ENCODE measurements at regions not wholly inside any gene's neighbourhood (a gene's known extent, or its start where the extent isn't known, plus 50 kb on each side); places are given as distances from the start of the nearest gene placed in this dataset.

DNA sequence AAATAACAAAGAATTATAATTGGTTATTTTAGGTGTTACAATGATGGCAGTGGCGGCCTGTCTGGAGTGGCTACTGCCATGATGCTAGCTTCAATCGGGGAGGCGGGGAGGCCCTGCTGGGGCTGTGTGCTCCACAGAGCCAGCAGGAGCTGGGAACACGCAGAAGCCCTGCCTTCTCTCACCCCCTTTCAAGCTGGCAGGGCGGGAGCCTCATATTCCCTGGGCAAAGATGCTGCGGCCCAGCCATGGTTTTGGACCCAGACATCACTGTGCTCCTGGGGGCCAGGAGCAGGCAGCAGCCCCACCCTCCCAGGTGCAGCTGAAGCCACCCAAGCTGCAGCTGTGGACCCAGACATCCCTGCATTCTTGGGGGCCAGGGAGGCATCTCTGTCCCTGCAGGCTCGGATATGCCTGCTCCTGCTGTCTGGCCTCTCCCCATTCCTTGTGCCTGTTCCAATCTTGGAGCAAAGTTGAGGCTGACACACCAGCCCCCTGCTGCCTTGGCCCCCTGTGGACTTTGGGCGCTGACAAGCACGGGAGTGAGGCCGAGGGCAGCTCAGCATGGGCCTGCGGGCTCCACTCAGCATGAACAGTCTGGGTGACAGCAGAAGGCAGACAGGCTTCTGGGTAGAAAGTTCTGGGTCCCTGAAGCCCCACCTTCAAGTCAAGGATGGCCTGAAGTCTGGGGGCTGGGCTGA lies 263.1 kb upstream of the HTR2A start:
- no peaks in the 10 kb centered on the region for H3K4me1 ChIP-seq (ENCODE audit: control insufficient read depth, insufficient read depth, low read length)
- no peaks in the 10 kb centered on the region for H3K36me3 ChIP-seq (ENCODE audit: control insufficient read depth, insufficient read depth, low read length)
- no peaks in the 10 kb centered on the region for H3K27me3 ChIP-seq (ENCODE audit: control insufficient read depth, insufficient read depth, low read length)
- no peak overlapping the region for H3K27ac ChIP-seq (ENCODE audit: low read depth, low read length)
- H3K9me3 ChIP-seq (ENCODE audit: control insufficient read depth, insufficient read depth, low read length) = no peaks in the 10 kb centered on the region
- DNase-seq (ENCODE audit: low read depth in 4 of 6, low spot score in 6 of 6) = no peak
- 88% methylated on average over 11 of the region's 11 CpGs for WGBS (ENCODE audit: insufficient coverage)
- no peak overlapping the region for H3K4me3 ChIP-seq (ENCODE audit: low read depth, low read length)

DNA sequence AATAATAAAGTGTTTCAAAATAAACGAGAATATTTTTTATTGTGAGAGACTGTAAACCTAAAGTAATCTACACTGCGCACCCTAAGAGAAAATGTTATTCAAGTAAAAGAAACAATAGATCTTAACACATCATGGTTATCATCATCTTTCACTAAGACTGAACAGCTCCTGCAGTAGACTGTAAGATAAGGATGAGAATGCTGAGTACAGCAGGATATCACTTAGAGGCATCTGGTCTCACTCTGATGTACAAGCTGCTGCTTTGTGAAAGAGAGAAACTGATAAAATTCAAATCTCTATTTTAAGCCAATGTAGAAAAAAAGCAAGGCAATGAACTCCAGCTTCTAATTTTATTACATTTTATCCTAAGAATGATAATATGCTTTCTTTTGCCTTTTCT lies 261.7 kb upstream of the HTR2A start:
- H3K4me1 ChIP-seq (ENCODE audit: control insufficient read depth, insufficient read depth, low read length) = no peaks in the 10 kb centered on the region
- no peak overlapping the region for H3K4me3 ChIP-seq (ENCODE audit: low read depth, low read length)
- no peaks in the 10 kb centered on the region for H3K9me3 ChIP-seq (ENCODE audit: control insufficient read depth, insufficient read depth, low read length)
- DNase-seq (ENCODE audit: low read depth in 4 of 6, low spot score in 6 of 6) = peak in 2 of 6 donors; percentile 36 to 57
- no peaks in the 10 kb centered on the region for H3K27me3 ChIP-seq (ENCODE audit: control insufficient read depth, insufficient read depth, low read length)
- WGBS (ENCODE audit: insufficient coverage) = no CpG with 5 or more reads among the region's 2 CpGs
- no peaks in the 10 kb centered on the region for H3K36me3 ChIP-seq (ENCODE audit: control insufficient read depth, insufficient read depth, low read length)
- no peak overlapping the region for H3K27ac ChIP-seq (ENCODE audit: low read depth, low read length)

DNA sequence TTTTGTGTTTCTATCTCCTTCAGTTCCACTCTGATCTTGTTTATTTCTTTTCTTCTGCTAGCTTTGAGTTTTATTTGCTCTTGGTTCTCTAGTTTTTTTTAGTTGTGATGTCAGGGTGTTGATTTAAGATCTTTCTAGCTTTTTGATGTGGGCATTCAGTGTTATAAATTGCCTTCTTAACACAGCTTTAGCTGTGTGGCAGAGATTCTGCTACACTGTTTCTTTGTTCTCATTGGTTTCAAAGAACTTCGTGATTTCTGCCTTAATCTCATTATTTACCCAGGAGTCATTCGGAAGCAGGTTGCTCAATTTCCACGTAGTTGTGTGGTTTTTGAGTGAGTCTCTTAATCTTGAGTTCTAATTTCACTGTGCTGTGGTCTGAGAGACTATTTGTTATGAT lies 251.7 kb upstream of the HTR2A start:
- 0% methylated on average over 1 of the region's 3 CpGs for WGBS (ENCODE audit: insufficient coverage)
- no peaks in the 10 kb centered on the region for H3K9me3 ChIP-seq (ENCODE audit: control insufficient read depth, insufficient read depth, low read length)
- no peaks in the 10 kb centered on the region for H3K27me3 ChIP-seq (ENCODE audit: control insufficient read depth, insufficient read depth, low read length)
- no peak overlapping the region for H3K4me3 ChIP-seq (ENCODE audit: low read depth, low read length)
- H3K36me3 ChIP-seq (ENCODE audit: control insufficient read depth, insufficient read depth, low read length) = no peaks in the 10 kb centered on the region
- no peak overlapping the region for H3K27ac ChIP-seq (ENCODE audit: low read depth, low read length)
- DNase-seq (ENCODE audit: low read depth in 4 of 6, low spot score in 6 of 6) = no peak
- H3K4me1 ChIP-seq (ENCODE audit: control insufficient read depth, insufficient read depth, low read length) = no peaks in the 10 kb centered on the region

DNA sequence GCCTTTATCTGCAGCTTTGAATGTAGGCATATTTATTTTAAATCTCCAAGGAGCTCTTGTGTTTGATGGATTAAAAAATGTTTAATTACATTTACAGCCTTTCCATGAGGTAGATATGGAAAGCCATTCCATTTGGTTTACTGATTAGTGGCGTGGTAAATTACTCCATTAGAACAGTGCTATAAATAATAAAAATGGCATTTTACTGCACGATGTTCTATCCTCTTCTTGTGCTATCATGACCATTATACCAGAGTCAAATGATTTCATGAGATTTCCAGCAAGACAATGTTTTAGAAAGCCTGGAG lies 250.9 kb upstream of the HTR2A start:
- H3K9me3 ChIP-seq (ENCODE audit: control insufficient read depth, insufficient read depth, low read length) = no peaks in the 10 kb centered on the region
- no peak overlapping the region for H3K27ac ChIP-seq (ENCODE audit: low read depth, low read length)
- no peak overlapping the region for H3K4me3 ChIP-seq (ENCODE audit: low read depth, low read length)
- peak in 1 of 6 donors; percentile 62 for DNase-seq (ENCODE audit: low read depth in 4 of 6, low spot score in 6 of 6)
- no CpG with 5 or more reads among the region's 2 CpGs for WGBS (ENCODE audit: insufficient coverage)
- H3K36me3 ChIP-seq (ENCODE audit: control insufficient read depth, insufficient read depth, low read length) = no peaks in the 10 kb centered on the region
- no peaks in the 10 kb centered on the region for H3K27me3 ChIP-seq (ENCODE audit: control insufficient read depth, insufficient read depth, low read length)
- H3K4me1 ChIP-seq (ENCODE audit: control insufficient read depth, insufficient read depth, low read length) = no peaks in the 10 kb centered on the region

DNA sequence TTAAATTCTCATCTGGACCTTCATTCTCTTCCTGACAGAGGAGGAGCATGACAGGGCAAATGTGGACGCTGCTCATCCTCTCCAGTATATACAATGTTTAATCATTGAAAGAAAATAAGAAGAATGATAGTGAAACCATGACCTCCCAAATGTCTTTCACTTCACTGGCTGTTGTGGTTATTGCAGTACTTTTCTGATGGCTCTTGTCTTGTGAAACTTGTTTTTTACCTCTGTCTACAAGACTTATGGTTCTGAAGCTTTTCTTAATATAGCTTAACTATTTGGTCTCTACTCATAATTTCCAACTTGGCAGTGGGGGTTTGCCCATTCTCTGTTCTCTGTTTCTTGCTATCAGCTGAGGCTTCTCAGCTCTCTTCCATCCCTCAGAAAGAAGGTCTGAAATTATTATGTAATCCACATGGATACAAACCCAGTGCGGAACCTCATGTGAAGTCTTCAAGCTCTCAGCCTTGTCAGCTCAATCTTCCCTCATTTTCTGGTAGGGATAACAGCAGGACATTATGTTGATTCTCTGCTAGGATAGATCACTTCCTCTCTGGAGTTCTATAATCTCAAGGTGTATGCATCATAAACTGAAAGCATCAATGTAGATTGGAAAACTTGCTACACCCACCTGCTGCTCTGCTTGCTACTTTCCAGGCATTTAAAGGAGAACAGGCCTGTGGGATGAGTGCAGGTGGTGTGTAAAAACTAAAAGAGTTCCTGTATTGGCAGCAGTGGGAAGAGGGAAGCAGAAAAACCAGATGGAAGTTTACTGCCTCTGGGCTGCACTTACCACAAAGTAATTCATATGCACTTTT lies 250.3 kb upstream of the HTR2A start:
- Histone ChIP-seq H3K4me1 (ENCODE audit: control insufficient read depth, insufficient read depth, low read length) (no peaks in the 10 kb centered on the region), H3K4me3 (ENCODE audit: low read depth, low read length) (no peak overlapping the region), H3K27ac (ENCODE audit: low read depth, low read length) (no peak overlapping the region), H3K27me3 (ENCODE audit: control insufficient read depth, insufficient read depth, low read length) (no peaks in the 10 kb centered on the region), H3K36me3 (ENCODE audit: control insufficient read depth, insufficient read depth, low read length) (no peaks in the 10 kb centered on the region), H3K9me3 (ENCODE audit: control insufficient read depth, insufficient read depth, low read length) (no peaks in the 10 kb centered on the region)
- DNase-seq (ENCODE audit: low read depth in 4 of 6, low spot score in 6 of 6) = no peak
- WGBS (ENCODE audit: insufficient coverage) = no CpG with 5 or more reads among the region's 2 CpGs

DNA sequence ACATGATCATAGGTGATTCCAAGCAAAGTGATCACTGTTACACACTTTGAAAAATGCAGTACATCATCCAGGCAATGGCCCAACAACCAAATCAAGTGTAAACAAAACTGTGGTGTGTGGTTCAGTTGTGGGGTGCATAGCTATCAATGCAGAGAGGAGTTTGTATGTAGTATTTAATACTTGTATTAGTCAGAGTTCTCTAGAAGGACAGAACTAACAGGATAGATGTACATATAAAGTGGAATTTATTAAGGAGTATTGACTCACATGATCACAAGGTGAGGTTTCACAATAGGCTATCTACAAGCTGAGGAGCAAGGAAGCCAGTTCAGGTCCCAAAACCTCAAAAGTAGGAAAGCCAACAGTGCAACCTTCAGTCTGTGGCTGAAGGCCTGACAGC lies 249.3 kb upstream of the HTR2A start:
- no peaks in the 10 kb centered on the region for H3K9me3 ChIP-seq (ENCODE audit: control insufficient read depth, insufficient read depth, low read length)
- no peaks in the 10 kb centered on the region for H3K4me1 ChIP-seq (ENCODE audit: control insufficient read depth, insufficient read depth, low read length)
- DNase-seq (ENCODE audit: low read depth in 4 of 6, low spot score in 6 of 6) = no peak
- H3K4me3 ChIP-seq (ENCODE audit: low read depth, low read length) = no peak overlapping the region
- no peaks in the 10 kb centered on the region for H3K27me3 ChIP-seq (ENCODE audit: control insufficient read depth, insufficient read depth, low read length)
- no peak overlapping the region for H3K27ac ChIP-seq (ENCODE audit: low read depth, low read length)
- no peaks in the 10 kb centered on the region for H3K36me3 ChIP-seq (ENCODE audit: control insufficient read depth, insufficient read depth, low read length)

DNA sequence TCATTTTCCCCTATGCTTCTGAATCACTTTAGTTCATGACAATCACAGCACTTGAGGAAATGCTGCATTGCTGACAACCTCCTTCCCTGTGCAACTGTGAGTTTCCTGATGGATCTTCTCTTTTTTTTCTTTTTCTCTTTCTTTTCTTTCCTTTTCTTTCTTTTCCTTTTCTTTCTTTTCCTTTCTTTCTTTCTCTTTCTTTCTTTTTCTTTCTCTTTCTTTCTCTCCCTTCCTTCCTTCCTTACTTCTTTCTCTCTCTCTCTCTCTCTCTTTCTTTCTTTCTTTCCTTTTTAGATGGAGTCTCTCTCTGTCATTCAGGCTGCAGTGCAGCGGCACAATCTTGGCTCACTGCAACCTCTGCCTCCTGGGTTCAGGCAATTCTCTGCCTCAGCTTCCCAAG lies 247.9 kb upstream of the HTR2A start:
- WGBS (ENCODE audit: insufficient coverage) = 100% methylated on average over 1 of the region's 1 CpG
- H3K27ac ChIP-seq (ENCODE audit: low read depth, low read length) = no peak overlapping the region
- H3K4me1 ChIP-seq (ENCODE audit: control insufficient read depth, insufficient read depth, low read length) = no peaks in the 10 kb centered on the region
- DNase-seq (ENCODE audit: low read depth in 4 of 6, low spot score in 6 of 6) = no peak
- no peaks in the 10 kb centered on the region for H3K27me3 ChIP-seq (ENCODE audit: control insufficient read depth, insufficient read depth, low read length)
- H3K4me3 ChIP-seq (ENCODE audit: low read depth, low read length) = no peak overlapping the region
- H3K36me3 ChIP-seq (ENCODE audit: control insufficient read depth, insufficient read depth, low read length) = no peaks in the 10 kb centered on the region
- no peaks in the 10 kb centered on the region for H3K9me3 ChIP-seq (ENCODE audit: control insufficient read depth, insufficient read depth, low read length)

DNA sequence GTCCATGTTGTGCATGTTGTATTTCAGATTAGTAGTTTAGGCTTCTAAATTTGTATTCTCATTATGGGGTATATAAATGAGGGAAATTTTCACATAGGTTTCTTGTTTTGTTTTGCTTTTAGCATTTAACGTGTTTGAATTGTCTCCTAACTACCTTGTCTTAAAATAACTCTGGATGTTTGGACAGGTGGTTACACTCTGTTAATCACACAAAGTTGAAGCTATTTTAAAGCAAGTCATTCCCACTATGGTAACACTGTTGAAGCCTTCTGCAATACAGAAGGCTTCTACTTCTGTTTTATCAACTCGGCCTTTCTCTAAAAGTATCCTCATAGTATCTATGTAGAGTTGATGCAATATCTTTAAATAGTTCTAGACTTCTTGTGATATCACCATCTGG lies 245.3 kb upstream of the HTR2A start:
- no CpG with 5 or more reads among the region's 2 CpGs for WGBS (ENCODE audit: insufficient coverage)
- Histone ChIP-seq H3K9me3 (ENCODE audit: control insufficient read depth, insufficient read depth, low read length) (no peaks in the 10 kb centered on the region), H3K27me3 (ENCODE audit: control insufficient read depth, insufficient read depth, low read length) (no peaks in the 10 kb centered on the region), H3K27ac (ENCODE audit: low read depth, low read length) (no peak overlapping the region), H3K4me1 (ENCODE audit: control insufficient read depth, insufficient read depth, low read length) (no peaks in the 10 kb centered on the region), H3K36me3 (ENCODE audit: control insufficient read depth, insufficient read depth, low read length) (no peaks in the 10 kb centered on the region), H3K4me3 (ENCODE audit: low read depth, low read length) (no peak overlapping the region)
- peak in 1 of 6 donors; percentile 41 for DNase-seq (ENCODE audit: low read depth in 4 of 6, low spot score in 6 of 6)

DNA sequence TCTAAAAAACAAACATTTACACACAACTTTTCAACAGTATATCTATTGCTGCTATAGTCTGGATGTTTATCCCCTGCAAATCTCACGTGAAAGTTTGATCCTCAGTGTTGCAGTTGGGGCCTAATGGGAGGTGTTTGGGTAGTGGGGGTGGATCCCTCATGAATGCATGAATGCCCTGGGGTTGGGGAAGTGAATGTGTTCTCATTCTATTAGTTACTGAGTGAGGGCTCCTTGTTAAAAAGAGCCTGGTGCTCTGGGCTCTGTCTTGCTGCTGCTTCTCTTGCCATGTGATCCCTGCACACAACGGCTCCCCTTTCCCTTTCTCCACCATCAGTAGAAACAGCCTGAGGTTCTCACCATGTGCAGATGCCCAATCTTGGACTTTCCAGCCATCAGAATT lies 242.7 kb upstream of the HTR2A start:
- WGBS (ENCODE audit: insufficient coverage) = 30% methylated on average over 1 of the region's 2 CpGs
- Histone ChIP-seq H3K27me3 (ENCODE audit: control insufficient read depth, insufficient read depth, low read length) (no peaks in the 10 kb centered on the region), H3K4me1 (ENCODE audit: control insufficient read depth, insufficient read depth, low read length) (no peaks in the 10 kb centered on the region), H3K27ac (ENCODE audit: low read depth, low read length) (no peak overlapping the region), H3K4me3 (ENCODE audit: low read depth, low read length) (no peak overlapping the region), H3K36me3 (ENCODE audit: control insufficient read depth, insufficient read depth, low read length) (no peaks in the 10 kb centered on the region), H3K9me3 (ENCODE audit: control insufficient read depth, insufficient read depth, low read length) (no peaks in the 10 kb centered on the region)
- no peak for DNase-seq (ENCODE audit: low read depth in 4 of 6, low spot score in 6 of 6)

DNA sequence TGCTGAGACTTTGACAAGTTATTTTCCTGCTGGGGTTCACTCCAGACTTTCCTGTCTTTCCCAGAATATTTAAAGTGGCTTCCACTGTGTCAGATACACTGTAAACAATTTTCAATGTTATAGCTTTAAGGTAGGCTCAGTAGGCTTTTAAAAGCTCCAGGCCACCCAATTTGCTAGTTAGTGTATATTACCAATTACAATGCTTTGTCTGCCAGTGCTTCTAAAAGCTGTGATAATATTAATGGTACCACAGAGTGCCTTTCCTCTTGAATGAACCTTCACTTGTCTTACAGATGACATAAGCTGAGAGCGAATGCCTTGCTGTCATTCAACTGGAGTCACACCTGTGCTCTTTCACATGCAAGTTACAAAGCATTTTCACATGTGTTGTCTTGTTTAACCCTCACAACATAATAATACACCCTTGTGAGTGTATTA lies 239.7 kb upstream of the HTR2A start:
- peak in 1 of 6 donors; percentile 86 for DNase-seq (ENCODE audit: low read depth in 4 of 6, low spot score in 6 of 6)
- H3K27ac ChIP-seq (ENCODE audit: low read depth, low read length) = no peak overlapping the region
- H3K27me3 ChIP-seq (ENCODE audit: control insufficient read depth, insufficient read depth, low read length) = no peaks in the 10 kb centered on the region
- no CpG with 5 or more reads among the region's 1 CpG for WGBS (ENCODE audit: insufficient coverage)
- no peaks in the 10 kb centered on the region for H3K36me3 ChIP-seq (ENCODE audit: control insufficient read depth, insufficient read depth, low read length)
- no peak overlapping the region for H3K4me3 ChIP-seq (ENCODE audit: low read depth, low read length)
- no peaks in the 10 kb centered on the region for H3K9me3 ChIP-seq (ENCODE audit: control insufficient read depth, insufficient read depth, low read length)
- no peaks in the 10 kb centered on the region for H3K4me1 ChIP-seq (ENCODE audit: control insufficient read depth, insufficient read depth, low read length)
